GM21526 (cell line): ENCODE measurements at regions not wholly inside any gene's neighbourhood (a gene's known extent, or its start where the extent isn't known, plus 50 kb on each side); places are given as distances from the start of the nearest gene placed in this dataset.
"Not testable (repeated sequence)": the region's sequence is repeated elsewhere in the genome, so short reads cannot be mapped to it uniquely, and the experiment has no call there.

Experiments used
- ATAC-seq: cut with Tn5 transposase; IDR thresholded peaks from one replicate; pipeline ENCODE4 v1.9.1; 2021; ENCODE audit warnings: moderate library complexity; ENCODE audit not compliant: unreplicated experiment, low FRiP score

- ATAC-seq: no peak
These were observed 52.5 kb upstream of the WDFY3 start for GRCh38 chr4:85018983-85019382.

- no peak for ATAC-seq
These were observed 52.9 kb upstream of the WDFY3 start for GRCh38 chr4:85019411-85019810.

GRCh38 chr4:85024671-85025070 is 58.2 kb upstream of the WDFY3 start:
- ATAC-seq: no peak

- no peak for ATAC-seq
These were observed 62.4 kb upstream of the WDFY3 start for GRCh38 chr4:85028910-85029309.

- ATAC-seq: no peak
These were observed 63.0 kb upstream of the WDFY3 start for GRCh38 chr4:85029453-85029852.

GRCh38 chr4:85030156-85030555 is 63.7 kb upstream of the WDFY3 start:
- no peak for ATAC-seq

GRCh38 chr4:85033838-85034237 is 67.3 kb upstream of the WDFY3 start:
- not testable (repeated sequence) for ATAC-seq

GRCh38 chr4:85039526-85039925 is 73.0 kb upstream of the WDFY3 start:
- ATAC-seq: no peak

- ATAC-seq: not testable (repeated sequence)
These were observed 77.5 kb upstream of the WDFY3 start for GRCh38 chr4:85043812-85044496.

GRCh38 chr4:85050736-85051135 is 84.2 kb upstream of the WDFY3 start:
- ATAC-seq: no peak

GRCh38 chr4:85051526-85051925 is 85.0 kb upstream of the WDFY3 start:
- no peak for ATAC-seq

- ATAC-seq: not testable (repeated sequence)
These were observed 88.4 kb upstream of the WDFY3 start for GRCh38 chr4:85054925-85055324.

GRCh38 chr4:85058551-85058950 is 92.1 kb upstream of the WDFY3 start:
- ATAC-seq: no peak

GRCh38 chr4:85061974-85062373 is 95.5 kb upstream of the WDFY3 start:
- ATAC-seq: no peak

GRCh38 chr4:85062466-85062865 is 96.0 kb upstream of the WDFY3 start:
- ATAC-seq: no peak

- ATAC-seq: no peak
These were observed 100.9 kb upstream of the WDFY3 start for GRCh38 chr4:85067342-85067741.

GRCh38 chr4:85078016-85078415 is 111.5 kb upstream of the WDFY3 start:
- no peak for ATAC-seq

- ATAC-seq: no peak
These were observed 114.7 kb upstream of the WDFY3 start for GRCh38 chr4:85081196-85081595.

GRCh38 chr4:85084371-85085094 is 118.0 kb upstream of the WDFY3 start:
- peak; percentile 92 for ATAC-seq

- no peak for ATAC-seq
These were observed 120.2 kb upstream of the WDFY3 start for GRCh38 chr4:85086721-85087120.

- ATAC-seq: no peak
These were observed 126.0 kb upstream of the WDFY3 start for GRCh38 chr4:85092536-85092935.

GRCh38 chr4:85092943-85093342 is 126.5 kb upstream of the WDFY3 start:
- ATAC-seq: no peak
